GM23338 (cell line): ENCODE measurements at regions not wholly inside any gene's neighbourhood (a gene's known extent, or its start where the extent isn't known, plus 50 kb on each side); places are given as distances from the start of the nearest gene placed in this dataset.

Experiments used
- CREB1 ChIP-seq: fragments of 250-450 bp; sonication (Bioruptor Pico); IDR thresholded peaks from 2 replicates; pipeline ENCODE4 v1.5.0; 2020; ENCODE audit warnings: low read depth, mild to moderate bottlenecking, moderate library complexity
- EZH2 ChIP-seq: fragments of 200-600 bp; sonication (generic); IDR thresholded peaks from one replicate; pipeline ENCODE4 v1.8.0; 2017; ENCODE audit warnings: antibody characterized with exemption, mild to moderate bottlenecking, low read depth; ENCODE audit not compliant: unreplicated experiment
- EZH2phosphoT487 ChIP-seq: fragments of 200-600 bp; sonication (generic); IDR thresholded peaks from one replicate; pipeline ENCODE4 v1.8.1; 2018; ENCODE audit warnings: antibody characterized with exemption; ENCODE audit not compliant: unreplicated experiment
- NANOG ChIP-seq: IDR thresholded peaks from 2 replicates; pipeline ENCODE4 v1.6.1; 2016; ENCODE audit warnings: antibody characterized with exemption, borderline replicate concordance
- POLR2AphosphoS5 ChIP-seq: IDR thresholded peaks from 2 replicates; pipeline ENCODE4 v1.6.1; 2016; ENCODE audit warnings: antibody characterized with exemption, low read depth
- REST ChIP-seq: IDR thresholded peaks from one replicate; pipeline ENCODE4 v1.6.1; 2018; ENCODE audit warnings: antibody characterized with exemption; ENCODE audit not compliant: unreplicated experiment
- STAT1 ChIP-seq: IDR thresholded peaks from one replicate; pipeline ENCODE4 v1.6.1; 2016; ENCODE audit warnings: antibody characterized with exemption; ENCODE audit not compliant: unreplicated experiment
- ZNF331 ChIP-seq: fragments of 250-450 bp; sonication (Bioruptor Pico); IDR thresholded peaks from 2 replicates; pipeline ENCODE4 v1.5.0; 2020; ENCODE audit warnings: low read depth, mild to moderate bottlenecking, moderate library complexity
- TF ChIP-seq, protein P1 (sequence below): fragments of 250-450 bp; sonication (Bioruptor Pico); IDR thresholded peaks from 2 replicates; pipeline ENCODE4 v1.5.0; 2020; ENCODE audit warnings: mild to moderate bottlenecking, moderate library complexity
- TF ChIP-seq, protein P2 (sequence below): IDR thresholded peaks from 2 replicates; pipeline ENCODE4 v1.6.1; 2016; ENCODE audit warnings: antibody characterized with exemption

DNA sequence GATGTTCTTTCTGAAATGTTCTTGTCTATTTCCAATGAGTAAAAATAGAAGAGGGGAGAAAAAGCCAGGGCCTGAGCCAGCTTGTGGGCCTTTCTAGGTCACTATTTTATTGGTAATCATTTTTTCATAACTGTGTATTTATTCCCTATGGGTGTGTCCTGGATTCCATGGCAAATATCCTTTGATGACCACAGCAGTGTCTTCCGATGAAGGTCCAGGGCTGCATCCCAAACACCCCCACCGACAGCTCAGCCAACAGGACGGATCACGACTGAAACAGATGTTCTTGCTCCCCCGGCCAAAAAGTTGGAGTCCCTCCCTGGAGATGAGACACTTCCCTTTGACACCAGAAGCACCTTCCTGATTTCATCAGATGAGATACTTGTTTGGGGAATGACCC, 105.4 kb upstream of the PLEKHG1 start (continued):
- TF ChIP-seq, protein P1, sequence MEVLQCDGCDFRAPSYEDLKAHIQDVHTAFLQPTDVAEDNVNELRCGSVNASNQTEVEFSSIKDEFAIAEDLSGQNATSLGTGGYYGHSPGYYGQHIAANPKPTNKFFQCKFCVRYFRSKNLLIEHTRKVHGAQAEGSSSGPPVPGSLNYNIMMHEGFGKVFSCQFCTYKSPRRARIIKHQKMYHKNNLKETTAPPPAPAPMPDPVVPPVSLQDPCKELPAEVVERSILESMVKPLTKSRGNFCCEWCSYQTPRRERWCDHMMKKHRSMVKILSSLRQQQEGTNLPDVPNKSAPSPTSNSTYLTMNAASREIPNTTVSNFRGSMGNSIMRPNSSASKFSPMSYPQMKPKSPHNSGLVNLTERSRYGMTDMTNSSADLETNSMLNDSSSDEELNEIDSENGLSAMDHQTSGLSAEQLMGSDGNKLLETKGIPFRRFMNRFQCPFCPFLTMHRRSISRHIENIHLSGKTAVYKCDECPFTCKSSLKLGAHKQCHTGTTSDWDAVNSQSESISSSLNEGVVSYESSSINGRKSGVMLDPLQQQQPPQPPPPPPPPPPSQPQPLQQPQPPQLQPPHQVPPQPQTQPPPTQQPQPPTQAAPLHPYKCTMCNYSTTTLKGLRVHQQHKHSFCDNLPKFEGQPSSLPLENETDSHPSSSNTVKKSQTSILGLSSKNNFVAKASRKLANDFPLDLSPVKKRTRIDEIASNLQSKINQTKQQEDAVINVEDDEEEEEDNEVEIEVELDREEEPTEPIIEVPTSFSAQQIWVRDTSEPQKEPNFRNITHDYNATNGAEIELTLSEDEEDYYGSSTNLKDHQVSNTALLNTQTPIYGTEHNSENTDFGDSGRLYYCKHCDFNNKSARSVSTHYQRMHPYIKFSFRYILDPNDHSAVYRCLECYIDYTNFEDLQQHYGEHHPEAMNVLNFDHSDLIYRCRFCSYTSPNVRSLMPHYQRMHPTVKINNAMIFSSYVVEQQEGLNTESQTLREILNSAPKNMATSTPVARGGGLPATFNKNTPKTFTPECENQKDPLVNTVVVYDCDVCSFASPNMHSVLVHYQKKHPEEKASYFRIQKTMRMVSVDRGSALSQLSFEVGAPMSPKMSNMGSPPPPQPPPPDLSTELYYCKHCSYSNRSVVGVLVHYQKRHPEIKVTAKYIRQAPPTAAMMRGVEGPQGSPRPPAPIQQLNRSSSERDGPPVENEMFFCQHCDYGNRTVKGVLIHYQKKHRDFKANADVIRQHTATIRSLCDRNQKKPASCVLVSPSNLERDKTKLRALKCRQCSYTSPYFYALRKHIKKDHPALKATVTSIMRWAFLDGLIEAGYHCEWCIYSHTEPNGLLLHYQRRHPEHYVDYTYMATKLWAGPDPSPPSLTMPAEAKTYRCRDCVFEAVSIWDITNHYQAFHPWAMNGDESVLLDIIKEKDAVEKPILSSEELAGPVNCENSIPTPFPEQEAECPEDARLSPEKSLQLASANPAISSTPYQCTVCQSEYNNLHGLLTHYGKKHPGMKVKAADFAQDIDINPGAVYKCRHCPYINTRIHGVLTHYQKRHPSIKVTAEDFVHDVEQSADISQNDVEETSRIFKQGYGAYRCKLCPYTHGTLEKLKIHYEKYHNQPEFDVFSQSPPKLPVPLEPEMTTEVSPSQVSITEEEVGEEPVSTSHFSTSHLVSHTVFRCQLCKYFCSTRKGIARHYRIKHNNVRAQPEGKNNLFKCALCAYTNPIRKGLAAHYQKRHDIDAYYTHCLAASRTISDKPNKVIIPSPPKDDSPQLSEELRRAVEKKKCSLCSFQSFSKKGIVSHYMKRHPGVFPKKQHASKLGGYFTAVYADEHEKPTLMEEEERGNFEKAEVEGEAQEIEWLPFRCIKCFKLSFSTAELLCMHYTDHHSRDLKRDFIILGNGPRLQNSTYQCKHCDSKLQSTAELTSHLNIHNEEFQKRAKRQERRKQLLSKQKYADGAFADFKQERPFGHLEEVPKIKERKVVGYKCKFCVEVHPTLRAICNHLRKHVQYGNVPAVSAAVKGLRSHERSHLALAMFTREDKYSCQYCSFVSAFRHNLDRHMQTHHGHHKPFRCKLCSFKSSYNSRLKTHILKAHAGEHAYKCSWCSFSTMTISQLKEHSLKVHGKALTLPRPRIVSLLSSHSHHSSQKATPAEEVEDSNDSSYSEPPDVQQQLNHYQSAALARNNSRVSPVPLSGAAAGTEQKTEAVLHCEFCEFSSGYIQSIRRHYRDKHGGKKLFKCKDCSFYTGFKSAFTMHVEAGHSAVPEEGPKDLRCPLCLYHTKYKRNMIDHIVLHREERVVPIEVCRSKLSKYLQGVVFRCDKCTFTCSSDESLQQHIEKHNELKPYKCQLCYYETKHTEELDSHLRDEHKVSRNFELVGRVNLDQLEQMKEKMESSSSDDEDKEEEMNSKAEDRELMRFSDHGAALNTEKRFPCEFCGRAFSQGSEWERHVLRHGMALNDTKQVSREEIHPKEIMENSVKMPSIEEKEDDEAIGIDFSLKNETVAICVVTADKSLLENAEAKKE (CRISPR knock-in tag), result no peak
- TF ChIP-seq ZNF331 (CRISPR knock-in tag) (no peak), EZH2 (no peak), CREB1 (CRISPR knock-in tag) (no peak), NANOG (no peak), EZH2phosphoT487 (no peak), POLR2AphosphoS5 (no peak), STAT1 (no peak), REST (no peak)
- TF ChIP-seq, protein P2, sequence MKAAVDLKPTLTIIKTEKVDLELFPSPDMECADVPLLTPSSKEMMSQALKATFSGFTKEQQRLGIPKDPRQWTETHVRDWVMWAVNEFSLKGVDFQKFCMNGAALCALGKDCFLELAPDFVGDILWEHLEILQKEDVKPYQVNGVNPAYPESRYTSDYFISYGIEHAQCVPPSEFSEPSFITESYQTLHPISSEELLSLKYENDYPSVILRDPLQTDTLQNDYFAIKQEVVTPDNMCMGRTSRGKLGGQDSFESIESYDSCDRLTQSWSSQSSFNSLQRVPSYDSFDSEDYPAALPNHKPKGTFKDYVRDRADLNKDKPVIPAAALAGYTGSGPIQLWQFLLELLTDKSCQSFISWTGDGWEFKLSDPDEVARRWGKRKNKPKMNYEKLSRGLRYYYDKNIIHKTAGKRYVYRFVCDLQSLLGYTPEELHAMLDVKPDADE, result no peak
